ENCODE measurements at regions not wholly inside any gene's neighbourhood (a gene's known extent, or its start where the extent isn't known, plus 50 kb on each side); places are given as distances from the start of the nearest gene placed in this dataset.

GRCh38 chr2:11042841-11043240 is 112.4 kb upstream of the SLC66A3 start:
- TF ChIP-seq POLR2A (IDR thresholded peaks at IDR 0.05): no peak
- TF ChIP-seq EP300 (IDR thresholded peaks at IDR 0.05): no peak
- TF ChIP-seq CTCF (IDR thresholded peaks at IDR 0.05): no peak
- TF ChIP-seq POLR2AphosphoS5 (IDR thresholded peaks at IDR 0.05): no peak

Measured in gastroesophageal sphincter (tissue), 3 donors.